ENCODE measurements at regions not wholly inside any gene's neighbourhood (a gene's known extent, or its start where the extent isn't known, plus 50 kb on each side); places are given as distances from the start of the nearest gene placed in this dataset.

DNA sequence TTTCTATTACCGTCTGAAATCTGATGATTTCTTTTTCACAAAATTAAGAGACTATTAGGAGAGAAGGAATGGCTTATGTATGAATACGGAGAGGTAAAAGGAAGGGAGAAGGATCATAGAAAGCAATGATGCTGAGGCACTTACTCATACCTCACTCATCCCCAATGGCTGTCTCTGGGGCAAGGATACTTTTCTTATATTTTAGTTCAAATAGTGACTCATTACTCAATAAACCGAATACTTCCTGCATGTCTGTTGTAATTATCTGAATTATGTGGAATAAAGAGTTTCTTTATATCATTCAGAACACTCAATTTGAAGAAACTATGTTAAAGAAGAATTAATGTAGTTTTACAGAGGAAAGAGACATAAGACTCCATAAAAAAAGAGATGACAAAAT, 284.5 kb upstream of the NUDT12 start:
- Histone ChIP-seq H3K27ac (ENCODE audit: low read depth in 1 of 2, low read length in 1 of 2) (no peak overlapping the region), H3K36me3 (ENCODE audit: control insufficient read depth in 4 of 4, insufficient read depth in 4 of 4, low read length in 4 of 4) (no peaks in the 10 kb centered on the region), H3K27me3 (ENCODE audit: control insufficient read depth in 3 of 3, insufficient read depth in 3 of 3, low read length in 2 of 3) (no peaks in the 10 kb centered on the region), H3K4me3 (no peak overlapping the region), H3K4me1 (ENCODE audit: control insufficient read depth in 5 of 5, insufficient read depth in 5 of 5, low read length in 5 of 5) (no peaks in the 10 kb centered on the region), H3K9ac (ENCODE audit: insufficient read depth in 1 of 2, low read length in 2 of 2) (no peak overlapping the region), H3K9me3 (ENCODE audit: control insufficient read depth in 4 of 4, insufficient read depth in 3 of 4, low read length in 3 of 4) (no peaks in the 10 kb centered on the region)
- no peak for TF ChIP-seq CTCF (IDR thresholded peaks at IDR 0.05; ENCODE audit: control extremely low read depth, extremely low read depth)
- DNase-seq: no peak
- WGBS, 2 donors: 87 to 90% methylated on average over 3 of the region's 3 CpGs
- no peak for ATAC-seq (ENCODE audit: insufficient read depth, low FRiP score)

GRCh38 chr5:103842936-103843335, 280.3 kb upstream of the NUDT12 start:
- ATAC-seq (ENCODE audit: insufficient read depth, low FRiP score): no peak
- Histone ChIP-seq H3K27ac (ENCODE audit: low read depth in 1 of 2, low read length in 1 of 2) (no peak overlapping the region), H3K9ac (ENCODE audit: insufficient read depth in 1 of 2, low read length in 2 of 2) (no peak overlapping the region), H3K4me3 (no peak overlapping the region), H3K27me3 (ENCODE audit: control insufficient read depth in 3 of 3, insufficient read depth in 3 of 3, low read length in 2 of 3) (no peaks in the 10 kb centered on the region), H3K36me3 (ENCODE audit: control insufficient read depth in 4 of 4, insufficient read depth in 4 of 4, low read length in 4 of 4) (no peaks in the 10 kb centered on the region), H3K9me3 (ENCODE audit: control insufficient read depth in 4 of 4, insufficient read depth in 3 of 4, low read length in 3 of 4) (no peaks in the 10 kb centered on the region), H3K4me1 (ENCODE audit: control insufficient read depth in 5 of 5, insufficient read depth in 5 of 5, low read length in 5 of 5) (no peaks in the 10 kb centered on the region)
- DNase-seq: no peak
- TF ChIP-seq CTCF (IDR thresholded peaks at IDR 0.05; ENCODE audit: control extremely low read depth, extremely low read depth): no peak

DNA sequence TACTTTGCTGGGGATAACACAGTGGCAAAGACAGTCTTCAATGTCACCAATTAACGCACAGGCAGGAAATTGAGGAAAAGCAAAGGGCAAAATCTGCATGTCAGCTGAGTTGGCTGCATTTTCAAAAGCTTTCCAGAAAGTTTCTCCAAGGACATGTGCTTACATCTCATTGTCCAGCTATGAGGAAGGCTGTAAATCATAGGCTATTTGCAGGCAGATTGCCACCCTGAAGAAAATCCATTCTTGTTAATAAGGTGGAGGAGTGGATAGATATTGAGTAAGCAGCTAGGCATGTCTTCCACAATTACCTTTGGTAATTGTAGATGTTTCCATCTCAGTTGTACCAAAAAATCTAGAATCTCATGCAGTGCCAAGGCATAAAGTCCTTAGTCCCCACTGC, 278.0 kb upstream of the NUDT12 start:
- H3K9me3 ChIP-seq (ENCODE audit: control insufficient read depth in 4 of 4, insufficient read depth in 3 of 4, low read length in 3 of 4): peaks cover 0 to 2% (median under 1%) of the 10 kb centered on the region in 4 donors
- H3K4me1 ChIP-seq (ENCODE audit: control insufficient read depth in 5 of 5, insufficient read depth in 5 of 5, low read length in 5 of 5): no peaks in the 10 kb centered on the region
- no peaks in the 10 kb centered on the region for H3K36me3 ChIP-seq (ENCODE audit: control insufficient read depth in 4 of 4, insufficient read depth in 4 of 4, low read length in 4 of 4)
- no peak for TF ChIP-seq CTCF (IDR thresholded peaks at IDR 0.05; ENCODE audit: control extremely low read depth, extremely low read depth)
- H3K9ac ChIP-seq (ENCODE audit: insufficient read depth in 1 of 2, low read length in 2 of 2): no peak overlapping the region
- H3K27me3 ChIP-seq (ENCODE audit: control insufficient read depth in 3 of 3, insufficient read depth in 3 of 3, low read length in 2 of 3): no peaks in the 10 kb centered on the region
- DNase-seq: no peak
- no peak for ATAC-seq (ENCODE audit: insufficient read depth, low FRiP score)
- no peak overlapping the region for H3K27ac ChIP-seq (ENCODE audit: low read depth in 1 of 2, low read length in 1 of 2)
- 45 to 70% methylated on average over 1 of the region's 1 CpG for WGBS, 2 donors
- no peak overlapping the region for H3K4me3 ChIP-seq

GRCh38 chr5:103834216-103834615, 271.6 kb upstream of the NUDT12 start:
- Histone ChIP-seq H3K9ac (ENCODE audit: insufficient read depth in 1 of 2, low read length in 2 of 2) (no peak overlapping the region), H3K27me3 (ENCODE audit: control insufficient read depth in 3 of 3, insufficient read depth in 3 of 3, low read length in 2 of 3) (no peaks in the 10 kb centered on the region), H3K27ac (ENCODE audit: low read depth in 1 of 2, low read length in 1 of 2) (no peak overlapping the region), H3K36me3 (ENCODE audit: control insufficient read depth in 4 of 4, insufficient read depth in 4 of 4, low read length in 4 of 4) (no peaks in the 10 kb centered on the region), H3K9me3 (ENCODE audit: control insufficient read depth in 4 of 4, insufficient read depth in 3 of 4, low read length in 3 of 4) (peaks cover 0 to 2% (median under 1%) of the 10 kb centered on the region in 4 donors), H3K4me3 (no peak overlapping the region), H3K4me1 (ENCODE audit: control insufficient read depth in 5 of 5, insufficient read depth in 5 of 5, low read length in 5 of 5) (no peaks in the 10 kb centered on the region)
- DNase-seq (no peak), ATAC-seq (ENCODE audit: insufficient read depth, low FRiP score) (no peak)
- TF ChIP-seq CTCF (IDR thresholded peaks at IDR 0.05; ENCODE audit: control extremely low read depth, extremely low read depth): no peak
- WGBS, 2 donors: 62 to 67% methylated on average over 1 of the region's 1 CpG
